ENCODE measurements at regions not wholly inside any gene's neighbourhood (a gene's known extent, or its start where the extent isn't known, plus 50 kb on each side); places are given as distances from the start of the nearest gene placed in this dataset.

DNA sequence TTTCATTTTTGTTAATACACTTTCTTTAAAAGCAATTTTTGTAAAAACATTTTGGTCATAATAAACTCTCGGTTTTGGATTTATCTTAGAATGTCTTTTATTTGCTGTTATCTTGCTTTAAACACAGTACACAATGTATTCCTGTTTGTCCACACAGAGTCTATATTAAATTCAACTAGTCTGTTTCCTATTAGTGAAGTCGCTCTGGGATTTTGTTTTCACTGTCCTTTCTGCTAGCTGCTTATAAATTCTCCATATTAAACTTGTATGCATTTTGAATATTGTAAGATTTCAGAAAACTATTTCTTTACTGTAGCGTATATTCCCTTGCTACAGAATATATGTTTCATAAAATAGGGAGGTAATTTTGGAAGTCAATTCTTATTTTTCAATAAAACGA is 630.2 kb downstream of the HDGFL1 start:
- TF ChIP-seq, protein P1, sequence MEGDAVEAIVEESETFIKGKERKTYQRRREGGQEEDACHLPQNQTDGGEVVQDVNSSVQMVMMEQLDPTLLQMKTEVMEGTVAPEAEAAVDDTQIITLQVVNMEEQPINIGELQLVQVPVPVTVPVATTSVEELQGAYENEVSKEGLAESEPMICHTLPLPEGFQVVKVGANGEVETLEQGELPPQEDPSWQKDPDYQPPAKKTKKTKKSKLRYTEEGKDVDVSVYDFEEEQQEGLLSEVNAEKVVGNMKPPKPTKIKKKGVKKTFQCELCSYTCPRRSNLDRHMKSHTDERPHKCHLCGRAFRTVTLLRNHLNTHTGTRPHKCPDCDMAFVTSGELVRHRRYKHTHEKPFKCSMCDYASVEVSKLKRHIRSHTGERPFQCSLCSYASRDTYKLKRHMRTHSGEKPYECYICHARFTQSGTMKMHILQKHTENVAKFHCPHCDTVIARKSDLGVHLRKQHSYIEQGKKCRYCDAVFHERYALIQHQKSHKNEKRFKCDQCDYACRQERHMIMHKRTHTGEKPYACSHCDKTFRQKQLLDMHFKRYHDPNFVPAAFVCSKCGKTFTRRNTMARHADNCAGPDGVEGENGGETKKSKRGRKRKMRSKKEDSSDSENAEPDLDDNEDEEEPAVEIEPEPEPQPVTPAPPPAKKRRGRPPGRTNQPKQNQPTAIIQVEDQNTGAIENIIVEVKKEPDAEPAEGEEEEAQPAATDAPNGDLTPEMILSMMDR (IDR thresholded peaks at IDR 0.05; ENCODE audit: low read length): no peak
- TF ChIP-seq EZH2 (IDR thresholded peaks at IDR 0.05; ENCODE audit: borderline replicate concordance, low read length): no peak

All from OCI-LY1 (cell line).